ENCODE measurements at regions not wholly inside any gene's neighbourhood (a gene's known extent, or its start where the extent isn't known, plus 50 kb on each side); places are given as distances from the start of the nearest gene placed in this dataset.

- no peaks in the 10 kb centered on the region for H3K27me3 ChIP-seq (ENCODE audit: control insufficient read depth, insufficient read depth, low read length)
- CTCF ChIA-PET, result no interaction called here
- no peaks in the 10 kb centered on the region for H3K36me3 ChIP-seq (ENCODE audit: control insufficient read depth, insufficient read depth, low read length)
- H3K4me3 ChIP-seq (ENCODE audit: low read depth, low read length), result no peak overlapping the region
- no peak for TF ChIP-seq CTCF (IDR thresholded peaks at IDR 0.05; ENCODE audit: insufficient read depth, low read depth, low read length)
- POLR2A ChIA-PET, result no interaction called here
- no peak for DNase-seq (ENCODE audit: low read depth)
Observed at GRCh38 chr13:107553838-107554237, 661.5 kb downstream of the LIG4 start.

GRCh38 chr13:107551521-107551920, 663.8 kb downstream of the LIG4 start:
- DNase-seq (ENCODE audit: low read depth), result no peak
- ChIA-PET CTCF (no interaction called here), POLR2A (no interaction called here)
- Histone ChIP-seq H3K27me3 (ENCODE audit: control insufficient read depth, insufficient read depth, low read length) (no peaks in the 10 kb centered on the region), H3K4me3 (ENCODE audit: low read depth, low read length) (no peak overlapping the region), H3K36me3 (ENCODE audit: control insufficient read depth, insufficient read depth, low read length) (no peaks in the 10 kb centered on the region)
- no peak for TF ChIP-seq CTCF (IDR thresholded peaks at IDR 0.05; ENCODE audit: insufficient read depth, low read depth, low read length)

- H3K36me3 ChIP-seq (ENCODE audit: control insufficient read depth, insufficient read depth, low read length), result no peaks in the 10 kb centered on the region
- no peak overlapping the region for H3K4me3 ChIP-seq (ENCODE audit: low read depth, low read length)
- ChIA-PET POLR2A (no interaction called here), CTCF (no interaction called here)
- no peaks in the 10 kb centered on the region for H3K27me3 ChIP-seq (ENCODE audit: control insufficient read depth, insufficient read depth, low read length)
- no peak for DNase-seq (ENCODE audit: low read depth)
- no peak for TF ChIP-seq CTCF (IDR thresholded peaks at IDR 0.05; ENCODE audit: insufficient read depth, low read depth, low read length)
Observed at GRCh38 chr13:107548338-107548737, 667.0 kb downstream of the LIG4 start.

GRCh38 chr13:107545946-107546502, 669.3 kb downstream of the LIG4 start:
- H3K27me3 ChIP-seq (ENCODE audit: control insufficient read depth, insufficient read depth, low read length), result no peaks in the 10 kb centered on the region
- no peaks in the 10 kb centered on the region for H3K36me3 ChIP-seq (ENCODE audit: control insufficient read depth, insufficient read depth, low read length)
- CTCF ChIA-PET, result no interaction called here
- no peak overlapping the region for H3K4me3 ChIP-seq (ENCODE audit: low read depth, low read length)
- POLR2A ChIA-PET, result no interaction called here
- no peak for TF ChIP-seq CTCF (IDR thresholded peaks at IDR 0.05; ENCODE audit: insufficient read depth, low read depth, low read length)
- no peak for DNase-seq (ENCODE audit: low read depth)

GRCh38 chr13:107534548-107534947, 680.8 kb downstream of the LIG4 start:
- no peaks in the 10 kb centered on the region for H3K27me3 ChIP-seq (ENCODE audit: control insufficient read depth, insufficient read depth, low read length)
- H3K4me3 ChIP-seq (ENCODE audit: low read depth, low read length), result no peak overlapping the region
- DNase-seq (ENCODE audit: low read depth), result no peak
- POLR2A ChIA-PET, result no interaction called here
- no peaks in the 10 kb centered on the region for H3K36me3 ChIP-seq (ENCODE audit: control insufficient read depth, insufficient read depth, low read length)
- CTCF ChIA-PET, result no interaction called here
- no peak for TF ChIP-seq CTCF (IDR thresholded peaks at IDR 0.05; ENCODE audit: insufficient read depth, low read depth, low read length)

Measured in BJ (cell line).